SK-N-SH (cell line): ENCODE measurements at regions not wholly inside any gene's neighbourhood (a gene's known extent, or its start where the extent isn't known, plus 50 kb on each side); places are given as distances from the start of the nearest gene placed in this dataset.

ENCODE experiments used
- CTCF ChIA-PET: fragments of 300-600, 350-600 bp; formaldehyde crosslinking; extraction: SDS; loops from one replicate; lab custom pipeline; 2021; lab: Yijun Ruan, JAX
- POLR2A ChIA-PET: fragments of 350-600 bp; sonication (Branson Sonifier 250); formaldehyde crosslinking; extraction: SDS; loops from one replicate; lab custom pipeline; 2020; ENCODE audit warnings: antibody characterized with exemption, inconsistent platforms; lab: Yijun Ruan, JAX
- DNase-seq: peaks from one replicate; pipeline ENCODE4 v3.0.0; 2012
- H2AFZ ChIP-seq: fragments of 200-600 bp; sonication (generic); 2 replicates; pipeline ENCODE4 v1.8.1; 2016; ENCODE audit warnings: antibody characterized with exemption, mild to moderate bottlenecking, low read depth
- H3F3A ChIP-seq: fragments of 200-600 bp; sonication (generic); replicated peaks from 2 replicates; pipeline ENCODE3; 2016; ENCODE audit warnings: antibody characterized with exemption, mild to moderate bottlenecking; ENCODE audit not compliant: insufficient read depth
- H3K27ac ChIP-seq, 2 experiments: fragments of 200-500 bp in 1 of 2; fragments of 200-600 bp in 1 of 2; sonication (Bioruptor generic) in 1 of 2; sonication (generic), shearing (Covaris generic) in 1 of 2; 2 replicates each; pipeline versions ENCODE4 v1.5.1 to v1.6.1; 2014 to 2016; ENCODE audit warnings: low read depth in 2 of 2, inconsistent platforms in 1 of 2, low read length in 1 of 2, mild to moderate bottlenecking in 1 of 2, mixed read lengths in 1 of 2
- H3K27me3 ChIP-seq: fragments of 200-600 bp; sonication (generic), shearing (Covaris generic); 2 replicates; pipeline ENCODE4 v1.6.1; 2016; ENCODE audit warnings: mixed run types; ENCODE audit not compliant: insufficient read depth
- H3K36me3 ChIP-seq, 2 experiments: fragments of 200-500 bp in 1 of 2; fragments of 200-600 bp in 1 of 2; sonication (Bioruptor generic) in 1 of 2; sonication (generic) in 1 of 2; replicated peaks in 1 of 2; 2 replicates each; pipeline versions ENCODE3 to v1.5.1; 2014 to 2016; ENCODE audit warnings: low read length in 1 of 2, mild to moderate bottlenecking in 1 of 2; ENCODE audit not compliant: insufficient read depth in 2 of 2, control insufficient read depth in 1 of 2
- H3K4me1 ChIP-seq, 2 experiments: fragments of 200-500 bp in 1 of 2; fragments of 200-600 bp in 1 of 2; sonication (Bioruptor generic) in 1 of 2; sonication (generic), shearing (Covaris generic) in 1 of 2; 2 replicates each; pipeline versions ENCODE4 v1.5.1 to v1.6.1; 2014 to 2016; ENCODE audit warnings: low read depth in 1 of 2, low read length in 1 of 2, mixed run types in 1 of 2; ENCODE audit not compliant: insufficient read depth in 2 of 2, control insufficient read depth in 1 of 2
- H3K4me2 ChIP-seq: fragments of 200-600 bp; sonication (generic), shearing (Covaris generic); 2 replicates; pipeline ENCODE4 v1.6.1; 2017; ENCODE audit warnings: mixed run types
- H3K4me3 ChIP-seq, 2 experiments: fragments of 200-500 bp in 1 of 2; fragments of 200-600 bp in 1 of 2; sonication (Bioruptor generic) in 1 of 2; sonication (generic), shearing (Covaris generic) in 1 of 2; 2 replicates each; pipeline versions ENCODE4 v1.5.1 to v1.8.1; 2014 to 2016; ENCODE audit warnings: low read depth in 2 of 2, inconsistent platforms in 1 of 2, low read length in 1 of 2, mild to moderate bottlenecking in 1 of 2, mixed read lengths in 1 of 2, moderate library complexity in 1 of 2
- H3K79me2 ChIP-seq: fragments of 200-600 bp; sonication (generic); 2 replicates; pipeline ENCODE4 v1.8.1; 2017; ENCODE audit warnings: mild to moderate bottlenecking; ENCODE audit not compliant: insufficient read depth
- H3K9ac ChIP-seq: fragments of 200-600 bp; sonication (generic); 2 replicates; pipeline ENCODE4 v1.6.1; 2017; ENCODE audit warnings: mixed run types
- H3K9me2 ChIP-seq: fragments of 200-600 bp; sonication (generic); 2 replicates; pipeline ENCODE4 v1.6.1; 2017; ENCODE audit warnings: mixed run types
- H3K9me3 ChIP-seq: fragments of 200-600 bp; sonication (generic); 2 replicates; pipeline ENCODE4 v1.6.1; 2017; ENCODE audit warnings: mixed run types, mild to moderate bottlenecking, moderate library complexity
- H4K20me1 ChIP-seq: fragments of 200-600 bp; sonication (generic); 2 replicates; pipeline ENCODE4 v1.6.1; 2017; ENCODE audit warnings: mild to moderate bottlenecking, mixed run types; ENCODE audit not compliant: insufficient read depth
- CTCF ChIP-seq: fragments of 200-600 bp; sonication (generic); IDR thresholded peaks from 2 replicates; pipeline ENCODE4 v1.6.1; 2017; ENCODE audit warnings: antibody characterized with exemption, mild to moderate bottlenecking, moderate library complexity
- EP300 ChIP-seq, 2 experiments: IDR thresholded peaks; 2 replicates each; pipeline versions ENCODE4 v1.4.0 to v1.6.1; 2012; ENCODE audit warnings: borderline replicate concordance in 1 of 2, low read depth in 1 of 2, low read length in 1 of 2
- FOSL2 ChIP-seq: IDR thresholded peaks from 2 replicates; pipeline ENCODE4 v1.4.0; 2012; ENCODE audit warnings: low read depth, mild to moderate bottlenecking, moderate library complexity, borderline replicate concordance
- FOXJ3 ChIP-seq: sonication (generic); formaldehyde crosslinking; IDR thresholded peaks from 2 replicates; pipeline ENCODE4 v1.5.1; 2020; ENCODE audit warnings: mild to moderate bottlenecking, missing genetic modification reagents
- GABPA ChIP-seq: IDR thresholded peaks from 2 replicates; pipeline ENCODE4 v1.4.0; 2012; ENCODE audit warnings: low read depth, mild to moderate bottlenecking
- GATA2 ChIP-seq: sonication (generic); formaldehyde crosslinking; IDR thresholded peaks from 2 replicates; pipeline ENCODE4 v1.5.0; 2020; ENCODE audit warnings: mild to moderate bottlenecking, missing genetic modification reagents
- IRF3 ChIP-seq: fragments of 150-350 bp; IDR thresholded peaks from 2 replicates; pipeline ENCODE4 v1.6.1; 2016; ENCODE audit warnings: mild to moderate bottlenecking, low read depth, low read length
- JUND ChIP-seq: IDR thresholded peaks from 2 replicates; pipeline ENCODE4 v1.4.0; 2012
- MXI1 ChIP-seq: IDR thresholded peaks from 2 replicates; pipeline ENCODE4 v1.6.1; 2012; ENCODE audit warnings: mild to moderate bottlenecking, low read depth, low read length, improper control_type of control experiment
- POLR2AphosphoS5 ChIP-seq: IDR thresholded peaks from 2 replicates; pipeline ENCODE4 v1.6.1; 2012; ENCODE audit warnings: low read depth, low read length
- RAD21 ChIP-seq: IDR thresholded peaks from 2 replicates; pipeline ENCODE4 v1.6.1; 2012; ENCODE audit warnings: mild to moderate bottlenecking, low read length
- RCOR1 ChIP-seq: fragments of 150-350 bp; IDR thresholded peaks from 2 replicates; pipeline ENCODE4 v1.6.1; 2017; ENCODE audit warnings: antibody characterized with exemption, low read length
- RFX5 ChIP-seq: IDR thresholded peaks from 2 replicates; pipeline ENCODE4 v1.6.1; 2012; ENCODE audit warnings: mild to moderate bottlenecking, improper control_type of control experiment, low read length
- RXRA ChIP-seq: IDR thresholded peaks from 2 replicates; pipeline ENCODE4 v1.4.0; 2012; ENCODE audit warnings: low read depth, mild to moderate bottlenecking, borderline replicate concordance
- SIN3A ChIP-seq: IDR thresholded peaks from 2 replicates; pipeline ENCODE4 v1.6.1; 2012; ENCODE audit warnings: low read depth, mild to moderate bottlenecking, low read length, moderate library complexity, borderline replicate concordance
- TAF1 ChIP-seq: IDR thresholded peaks from 2 replicates; pipeline ENCODE4 v1.6.1; 2012; ENCODE audit warnings: low read depth, mild to moderate bottlenecking, low read length, moderate library complexity, borderline replicate concordance
- TCF12 ChIP-seq: IDR thresholded peaks from 2 replicates; pipeline ENCODE4 v1.4.0; 2012
- YY1 ChIP-seq: IDR thresholded peaks from 2 replicates; pipeline ENCODE4 v1.4.0; 2012; ENCODE audit warnings: low read depth, mild to moderate bottlenecking
- WGBS: methylation state at CpG from one replicate; pipeline ENCODE4 v1.1.6; 2017; ENCODE audit warnings: low lambda C conversion rate; 5-methylcytosine and 5-hydroxymethylcytosine counted together
- TF ChIP-seq, protein P1 (sequence below): IDR thresholded peaks from 2 replicates; pipeline ENCODE4 v1.6.1; 2012; ENCODE audit warnings: mild to moderate bottlenecking, low read depth, low read length, moderate library complexity

GRCh38 chr16:52256310-52257078 lies 290.4 kb downstream of the TOX3 start:
- Histone ChIP-seq H3F3A (no peaks in the 10 kb centered on the region), H3K27ac (no peak overlapping the region), H3K4me1 (no peaks in the 10 kb centered on the region; a peak in 1 of 4 replicates), H3K4me3 (no peak overlapping the region), H3K36me3 (no peaks in the 10 kb centered on the region), H3K27me3 (no peaks in the 10 kb centered on the region), H3K9me3 (no peaks in the 10 kb centered on the region), H3K9ac (no peak overlapping the region), H2AFZ (no peak overlapping the region), H3K9me2 (no peaks in the 10 kb centered on the region), H3K79me2 (no peaks in the 10 kb centered on the region), H4K20me1 (no peaks in the 10 kb centered on the region), H3K4me2 (no peak overlapping the region)
- TF ChIP-seq RCOR1 (no peak), FOSL2 (no peak), GATA2 (CRISPR knock-in tag) (no peak), JUND (no peak)
- POLR2A ChIA-PET = no interaction called here
- no peak for DNase-seq
- CTCF ChIA-PET = interaction anchor here (0.9 kb wide), 1 partner anchor 17 kb away, joined by 3 read pairs; no protein-coding TSS in a partner anchor
- 20% methylated on average over 4 of the region's 4 CpGs for WGBS

DNA sequence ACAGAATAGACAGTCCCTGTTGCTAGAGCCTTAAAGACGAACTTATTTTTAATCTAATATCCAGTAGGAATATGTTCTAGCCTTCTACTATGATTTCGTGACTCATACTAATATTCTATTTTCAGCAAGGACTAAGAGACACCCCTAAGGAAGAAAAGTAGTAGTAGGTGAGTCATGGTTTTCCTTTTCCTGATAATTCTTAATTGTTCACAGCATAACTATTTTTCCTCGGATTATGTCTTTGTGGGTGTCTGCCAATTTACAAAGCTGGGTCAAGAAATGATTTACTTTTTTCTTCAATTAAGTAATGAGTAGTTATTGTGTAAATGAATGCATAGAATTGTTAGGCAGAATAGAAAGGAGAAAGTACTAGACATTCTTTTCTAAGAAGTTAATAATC lies 292.2 kb downstream of the TOX3 start:
- H4K20me1 ChIP-seq = no peaks in the 10 kb centered on the region
- no peak overlapping the region for H3K4me3 ChIP-seq
- H3K36me3 ChIP-seq = no peaks in the 10 kb centered on the region
- TF ChIP-seq MXI1 (no peak), IRF3 (no peak), RFX5 (no peak), RAD21 (no peak), YY1 (no peak), FOXJ3 (no peak), GATA2 (CRISPR knock-in tag) (no peak), GABPA (no peak), FOSL2 (no peak), EP300 (IDR thresholded peaks at IDR 0.05; ENCODE audit: borderline replicate concordance in 1 of 2, low read depth in 1 of 2, low read length in 1 of 2) (no peak), RXRA (no peak), POLR2AphosphoS5 (no peak), SIN3A (no peak), CTCF (no peak), TCF12 (no peak), TAF1 (no peak), JUND (no peak)
- TF ChIP-seq, protein P1, sequence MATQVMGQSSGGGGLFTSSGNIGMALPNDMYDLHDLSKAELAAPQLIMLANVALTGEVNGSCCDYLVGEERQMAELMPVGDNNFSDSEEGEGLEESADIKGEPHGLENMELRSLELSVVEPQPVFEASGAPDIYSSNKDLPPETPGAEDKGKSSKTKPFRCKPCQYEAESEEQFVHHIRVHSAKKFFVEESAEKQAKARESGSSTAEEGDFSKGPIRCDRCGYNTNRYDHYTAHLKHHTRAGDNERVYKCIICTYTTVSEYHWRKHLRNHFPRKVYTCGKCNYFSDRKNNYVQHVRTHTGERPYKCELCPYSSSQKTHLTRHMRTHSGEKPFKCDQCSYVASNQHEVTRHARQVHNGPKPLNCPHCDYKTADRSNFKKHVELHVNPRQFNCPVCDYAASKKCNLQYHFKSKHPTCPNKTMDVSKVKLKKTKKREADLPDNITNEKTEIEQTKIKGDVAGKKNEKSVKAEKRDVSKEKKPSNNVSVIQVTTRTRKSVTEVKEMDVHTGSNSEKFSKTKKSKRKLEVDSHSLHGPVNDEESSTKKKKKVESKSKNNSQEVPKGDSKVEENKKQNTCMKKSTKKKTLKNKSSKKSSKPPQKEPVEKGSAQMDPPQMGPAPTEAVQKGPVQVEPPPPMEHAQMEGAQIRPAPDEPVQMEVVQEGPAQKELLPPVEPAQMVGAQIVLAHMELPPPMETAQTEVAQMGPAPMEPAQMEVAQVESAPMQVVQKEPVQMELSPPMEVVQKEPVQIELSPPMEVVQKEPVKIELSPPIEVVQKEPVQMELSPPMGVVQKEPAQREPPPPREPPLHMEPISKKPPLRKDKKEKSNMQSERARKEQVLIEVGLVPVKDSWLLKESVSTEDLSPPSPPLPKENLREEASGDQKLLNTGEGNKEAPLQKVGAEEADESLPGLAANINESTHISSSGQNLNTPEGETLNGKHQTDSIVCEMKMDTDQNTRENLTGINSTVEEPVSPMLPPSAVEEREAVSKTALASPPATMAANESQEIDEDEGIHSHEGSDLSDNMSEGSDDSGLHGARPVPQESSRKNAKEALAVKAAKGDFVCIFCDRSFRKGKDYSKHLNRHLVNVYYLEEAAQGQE = no peak
- H3K4me1 ChIP-seq = no peaks in the 10 kb centered on the region; a peak in 1 of 4 replicates
- CTCF ChIA-PET = no interaction called here
- H3K9me3 ChIP-seq = no peaks in the 10 kb centered on the region
- 9% methylated on average over 3 of the region's 3 CpGs for WGBS
- H2AFZ ChIP-seq = no peak overlapping the region
- H3K27ac ChIP-seq = no peak overlapping the region
- no peaks in the 10 kb centered on the region for H3K79me2 ChIP-seq
- no peaks in the 10 kb centered on the region for H3F3A ChIP-seq
- POLR2A ChIA-PET = no interaction called here
- no peaks in the 10 kb centered on the region for H3K27me3 ChIP-seq
- H3K9ac ChIP-seq = no peak overlapping the region
- DNase-seq = no peak
- no peak overlapping the region for H3K4me2 ChIP-seq
- H3K9me2 ChIP-seq = no peaks in the 10 kb centered on the region
